Kidney epithelial cell (primary cell): ENCODE measurements at regions not wholly inside any gene's neighbourhood (a gene's known extent, or its start where the extent isn't known, plus 50 kb on each side); places are given as distances from the start of the nearest gene placed in this dataset.

ENCODE experiments used
- DNase-seq: peaks from one replicate; pipeline ENCODE4 v3.0.0-alpha.2; 2010; ENCODE audit warnings: low read depth
- H3K27me3 ChIP-seq: 2 replicates; pipeline ENCODE4 v1.6.0; 2011; ENCODE audit warnings: low read length; ENCODE audit not compliant: control insufficient read depth, insufficient read depth
- H3K36me3 ChIP-seq: 2 replicates; pipeline ENCODE4 v1.5.1; 2011; ENCODE audit warnings: low read length; ENCODE audit not compliant: control insufficient read depth, insufficient read depth
- H3K4me3 ChIP-seq: 2 replicates; pipeline ENCODE4 v1.5.1; 2011; ENCODE audit warnings: low read depth, mild to moderate bottlenecking, control low read depth, low read length
- CTCF ChIP-seq: IDR thresholded peaks from 2 replicates; pipeline ENCODE4 v1.5.1; 2011; ENCODE audit warnings: mild to moderate bottlenecking, moderate library complexity, low read length, control low read depth, inconsistent platforms; ENCODE audit not compliant: insufficient read depth, poor library complexity, severe bottlenecking

GRCh38 chr1:207971331-207972219 is 60.6 kb upstream of the CD34 start:
- H3K4me3 ChIP-seq = no peak overlapping the region
- DNase-seq = no peak
- no peaks in the 10 kb centered on the region for H3K36me3 ChIP-seq
- no peak for TF ChIP-seq CTCF
- H3K27me3 ChIP-seq = peaks cover 6% of the 10 kb centered on the region

- Histone ChIP-seq H3K4me3 (no peak overlapping the region), H3K27me3 (peaks cover 6% of the 10 kb centered on the region), H3K36me3 (no peaks in the 10 kb centered on the region)
- TF ChIP-seq CTCF = no peak
- no peak for DNase-seq
Observed at GRCh38 chr1:207970329-207971233, 59.7 kb upstream of the CD34 start.

GRCh38 chr1:207969528-207969927 is 58.6 kb upstream of the CD34 start:
- DNase-seq = no peak
- H3K27me3 ChIP-seq = peaks cover 6% of the 10 kb centered on the region
- H3K36me3 ChIP-seq = no peaks in the 10 kb centered on the region
- no peak for TF ChIP-seq CTCF
- no peak overlapping the region for H3K4me3 ChIP-seq

- no peaks in the 10 kb centered on the region for H3K36me3 ChIP-seq
- no peak for DNase-seq
- peaks cover 6% of the 10 kb centered on the region for H3K27me3 ChIP-seq
- no peak overlapping the region for H3K4me3 ChIP-seq
- no peak for TF ChIP-seq CTCF
Observed at GRCh38 chr1:207968521-207969009, 57.6 kb upstream of the CD34 start.

GRCh38 chr1:207967703-207968102 is 56.8 kb upstream of the CD34 start:
- TF ChIP-seq CTCF = no peak
- Histone ChIP-seq H3K36me3 (no peaks in the 10 kb centered on the region), H3K4me3 (no peak overlapping the region), H3K27me3 (peaks cover under 1% of the 10 kb centered on the region)
- DNase-seq = no peak
